Amygdala (tissue), 56 donors: ENCODE measurements at regions not wholly inside any gene's neighbourhood (a gene's known extent, or its start where the extent isn't known, plus 50 kb on each side); places are given as distances from the start of the nearest gene placed in this dataset.
"Not testable (repeated sequence)": the region's sequence is repeated elsewhere in the genome, so short reads cannot be mapped to it uniquely, and the experiment has no call there.

ENCODE experiments used
- DNase-seq, 56 donors: peaks; one replicate each; lab custom pipeline; 2025; lab: John Stamatoyannopoulos, UW

DNA sequence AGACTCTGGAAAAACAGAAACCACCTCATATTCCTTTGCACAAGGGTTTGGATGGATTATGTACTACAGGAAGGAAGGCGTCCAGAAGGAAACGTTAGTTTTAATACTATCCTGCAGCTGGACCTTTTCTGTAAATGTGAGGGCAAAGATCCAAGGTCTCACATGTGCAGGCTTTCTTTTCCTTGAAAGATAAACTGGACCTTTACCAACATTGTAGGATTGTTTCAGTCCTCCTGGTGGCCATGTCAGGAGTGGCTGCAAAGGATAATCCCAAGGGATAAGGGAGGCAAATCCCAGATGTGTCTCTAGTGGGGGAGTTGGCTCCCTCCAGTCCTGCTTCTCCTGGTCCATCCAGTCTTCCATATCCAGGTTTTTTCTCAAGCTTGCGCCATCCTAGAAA is 397.5 kb downstream of the HTR1A start:
- DNase-seq: no peak

DNA sequence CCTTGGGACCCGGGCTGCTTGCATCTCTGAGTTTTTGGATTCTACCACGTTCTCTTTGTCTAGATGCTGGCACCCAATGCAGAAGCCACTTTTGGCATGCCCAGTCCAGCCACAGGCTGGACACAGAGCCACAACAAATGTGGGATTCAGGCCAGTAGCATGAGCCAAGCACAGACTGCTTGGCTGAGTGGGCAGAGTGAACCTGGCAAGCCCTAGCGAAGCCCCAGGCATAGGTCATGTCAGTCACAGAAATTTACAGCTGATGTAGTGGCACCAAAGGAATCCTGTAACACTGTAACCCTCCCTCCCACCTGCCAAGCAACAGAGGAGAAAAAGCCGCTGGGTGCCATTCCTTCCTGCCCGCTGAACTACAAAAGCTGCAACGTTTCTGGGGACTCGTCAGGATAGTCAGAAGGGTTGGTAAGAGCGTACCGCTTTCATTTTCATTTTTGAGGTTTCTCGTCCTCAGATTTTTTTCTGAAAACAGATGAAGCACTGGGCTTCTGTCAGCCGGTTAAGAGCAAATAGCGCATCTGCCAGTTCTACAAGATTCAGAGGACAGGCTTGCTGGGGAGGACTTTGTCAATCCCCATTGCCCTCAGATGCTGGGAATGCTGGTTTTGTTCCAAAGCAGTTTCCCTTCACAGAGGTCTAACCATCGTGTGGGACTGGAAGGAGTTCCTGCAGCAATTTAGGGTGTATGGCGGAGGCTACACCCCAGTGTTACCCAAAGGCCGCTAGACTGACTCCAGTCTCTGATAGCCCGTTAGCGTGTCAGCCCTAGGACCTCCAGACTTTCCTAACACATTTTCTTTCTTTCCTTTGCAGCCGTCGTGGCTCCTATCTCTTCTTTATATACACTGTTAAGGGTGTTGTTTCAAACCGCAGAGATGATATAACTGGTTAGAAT is 399.0 kb downstream of the HTR1A start:
- no peak for DNase-seq

DNA sequence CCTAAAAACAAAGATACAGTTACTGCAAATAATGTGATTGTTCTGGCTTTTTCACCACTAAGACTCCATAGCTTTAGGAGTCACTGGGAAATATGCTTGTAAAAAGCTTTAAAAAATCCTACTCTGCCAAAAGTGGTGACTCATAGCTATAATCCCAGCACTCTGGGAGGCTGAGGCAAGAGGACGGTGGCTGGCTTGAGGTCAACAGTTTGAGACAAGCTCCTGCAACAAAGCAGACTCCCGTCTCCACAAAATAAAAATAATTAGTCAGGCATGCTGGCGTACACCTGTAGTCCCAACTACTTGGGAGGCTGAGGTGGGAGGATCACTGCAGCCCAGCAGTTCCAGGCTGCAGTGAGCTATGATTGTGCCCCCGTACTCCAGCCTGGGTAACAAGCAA is 406.4 kb downstream of the HTR1A start:
- DNase-seq: no peak

DNA sequence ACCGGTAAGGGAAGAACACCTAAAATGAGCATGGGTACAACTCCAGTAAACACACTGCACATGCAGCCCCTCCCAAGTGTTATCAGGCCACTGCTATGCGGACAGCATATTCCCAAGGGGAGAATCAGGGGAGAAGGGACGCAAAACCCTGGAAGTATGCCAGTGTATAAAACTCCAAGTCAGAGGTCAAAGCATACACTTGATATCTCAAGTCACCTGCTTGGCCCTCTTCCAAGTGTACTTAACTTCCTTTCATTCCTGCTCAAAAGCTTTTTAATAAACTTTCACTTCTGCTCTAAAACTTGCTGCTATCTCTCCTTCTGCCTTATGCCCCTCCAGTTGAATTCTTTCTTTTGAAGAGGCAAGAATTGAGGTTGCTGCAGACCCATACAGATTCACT is 408.1 kb downstream of the HTR1A start:
- DNase-seq: no peak

DNA sequence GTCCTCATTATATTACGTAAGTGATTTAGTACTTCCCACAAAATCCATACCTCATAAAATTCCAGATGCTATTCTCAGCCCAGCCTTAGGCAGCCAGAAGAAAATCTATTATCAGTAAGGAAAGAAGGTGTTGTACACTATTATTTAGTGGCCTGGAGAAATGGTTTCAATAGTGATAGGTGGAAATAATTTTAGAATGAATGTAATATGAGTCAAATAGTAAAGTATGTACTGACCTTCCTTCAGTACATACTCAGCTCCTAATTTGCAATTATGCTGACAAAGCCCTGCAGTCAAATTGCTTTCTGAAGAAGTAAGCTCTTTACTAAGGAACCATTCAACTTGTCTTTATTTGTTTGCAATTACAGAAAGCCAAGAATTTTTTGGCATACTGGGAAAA is 409.2 kb downstream of the HTR1A start:
- DNase-seq: no peak

DNA sequence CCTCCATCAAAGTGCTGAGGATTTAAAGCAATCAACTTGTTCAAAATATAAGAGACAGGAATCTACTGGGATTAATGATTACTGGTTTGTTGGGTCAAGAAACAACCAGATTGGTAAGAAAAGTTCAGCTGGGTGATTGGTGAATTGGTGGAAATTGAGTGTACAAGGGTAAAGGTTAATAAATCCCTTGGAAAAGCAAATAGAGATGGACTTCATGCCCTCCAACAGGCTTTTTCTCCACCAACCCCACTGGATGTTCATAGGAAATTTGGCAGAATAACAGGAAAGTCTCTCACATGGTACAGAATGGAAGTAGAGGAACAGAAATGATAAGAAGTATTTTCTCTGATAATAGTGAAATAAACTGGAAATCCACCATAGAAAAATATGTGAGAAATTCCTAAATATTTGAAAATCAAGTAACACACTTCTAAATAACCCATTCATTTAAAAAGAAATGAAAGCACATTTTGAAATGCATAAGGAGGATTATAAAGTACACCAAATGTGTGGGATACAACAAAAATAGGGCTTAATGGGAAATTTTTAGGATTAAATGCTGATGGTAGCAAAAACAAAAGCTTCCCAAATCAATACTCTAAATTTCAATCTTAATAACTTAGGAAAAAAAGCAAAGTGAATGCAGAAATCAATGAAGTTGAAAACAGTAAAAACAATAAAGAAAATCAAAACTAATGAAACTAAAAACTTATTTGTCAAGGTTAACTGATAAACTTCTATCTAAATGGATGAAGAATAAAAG is 426.2 kb downstream of the HTR1A start:
- DNase-seq: no peak

DNA sequence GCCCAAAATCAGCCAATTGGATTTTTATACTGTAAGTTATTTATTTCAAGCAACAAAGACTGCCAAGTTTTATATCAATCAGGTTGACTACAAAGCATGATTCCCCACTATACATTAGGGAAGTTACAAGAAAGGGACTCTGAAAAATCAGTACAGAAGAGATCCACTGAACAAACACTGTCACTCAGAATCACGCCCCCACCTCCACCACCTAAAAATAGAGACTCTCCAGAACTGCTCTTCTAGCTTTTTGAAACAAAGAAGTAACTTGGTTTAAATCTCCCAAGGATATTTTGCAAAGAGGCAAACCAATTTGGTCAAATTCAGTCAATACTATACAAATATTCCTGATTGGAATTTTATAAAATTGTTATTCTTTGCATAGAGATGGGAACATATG is 438.0 kb downstream of the HTR1A start:
- DNase-seq: no peak

DNA sequence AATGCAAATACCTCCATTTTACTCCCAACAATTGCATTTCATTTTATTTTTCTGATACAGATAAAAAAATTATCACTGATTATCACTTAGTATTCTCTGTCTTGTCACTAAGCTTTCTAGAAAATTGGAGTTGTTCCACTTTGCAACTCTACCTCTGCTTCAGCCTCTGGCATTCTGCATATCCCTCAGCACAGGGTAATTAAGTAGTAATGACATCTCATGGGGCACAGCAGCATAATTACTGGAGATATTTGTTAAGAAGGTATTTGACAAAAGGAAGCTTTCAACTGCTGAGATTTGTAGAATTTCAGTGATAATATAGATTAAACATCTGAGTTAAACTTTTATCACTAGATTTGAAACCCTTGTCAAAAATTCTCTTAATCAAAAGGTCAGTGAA is 446.2 kb downstream of the HTR1A start:
- DNase-seq: no peak

DNA sequence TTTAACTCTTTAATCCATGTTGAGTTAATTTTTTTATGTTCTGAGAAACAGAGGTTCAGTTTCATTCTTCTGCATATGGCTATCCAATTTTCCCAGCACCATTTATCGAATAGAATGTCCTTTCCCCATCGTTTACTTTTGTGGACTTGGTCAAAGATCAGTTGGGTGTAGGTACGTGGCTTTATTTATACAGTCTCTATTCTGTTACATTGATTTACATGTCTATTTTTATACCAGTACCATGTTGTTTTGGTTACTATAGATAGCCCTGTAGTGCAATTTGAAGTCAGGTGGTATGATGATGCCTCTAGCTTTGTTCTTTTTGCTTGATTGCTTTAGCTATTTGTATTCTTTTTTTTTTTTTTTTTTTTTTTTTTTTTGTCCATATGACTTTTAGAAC is 462.0 kb downstream of the HTR1A start:
- DNase-seq: no peak

DNA sequence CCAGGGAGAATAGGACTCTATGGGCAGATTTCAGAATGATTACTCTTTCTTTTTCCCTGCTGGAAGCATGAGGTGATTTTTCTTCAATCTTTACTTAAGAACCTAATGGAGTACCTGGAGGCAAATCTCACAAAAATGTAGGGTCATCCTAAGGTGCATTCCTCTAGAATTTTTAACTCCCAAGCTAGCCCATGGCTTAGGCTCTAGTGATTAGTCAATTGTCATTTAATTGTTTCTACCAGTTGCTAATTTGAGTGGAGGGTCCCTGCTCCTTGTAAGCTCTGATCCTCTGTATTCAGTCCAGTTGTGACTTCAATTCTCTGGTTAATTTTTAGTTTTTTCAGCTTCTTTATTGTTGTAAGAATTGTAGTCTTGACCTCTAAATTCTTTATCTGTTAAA is 467.0 kb downstream of the HTR1A start:
- no peak for DNase-seq

DNA sequence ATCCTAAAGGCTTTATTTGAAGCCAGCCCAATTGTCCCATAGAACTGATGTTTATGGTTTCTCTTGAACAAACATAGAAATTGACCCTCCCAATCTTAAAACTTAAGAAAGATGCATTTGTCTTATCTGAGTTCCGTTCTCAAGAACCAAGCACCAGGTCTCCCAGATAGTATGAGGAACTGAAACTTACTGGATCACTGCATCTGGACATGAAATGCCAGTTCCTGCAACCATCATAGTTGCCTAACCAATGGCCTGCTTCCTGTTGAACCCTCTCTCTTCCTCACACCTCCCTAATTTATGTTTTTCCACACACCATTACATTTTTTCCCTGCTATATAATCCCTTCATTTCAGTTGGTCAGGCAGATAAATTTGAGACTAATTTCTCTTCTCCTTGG is 478.9 kb downstream of the HTR1A start:
- DNase-seq: no peak

DNA sequence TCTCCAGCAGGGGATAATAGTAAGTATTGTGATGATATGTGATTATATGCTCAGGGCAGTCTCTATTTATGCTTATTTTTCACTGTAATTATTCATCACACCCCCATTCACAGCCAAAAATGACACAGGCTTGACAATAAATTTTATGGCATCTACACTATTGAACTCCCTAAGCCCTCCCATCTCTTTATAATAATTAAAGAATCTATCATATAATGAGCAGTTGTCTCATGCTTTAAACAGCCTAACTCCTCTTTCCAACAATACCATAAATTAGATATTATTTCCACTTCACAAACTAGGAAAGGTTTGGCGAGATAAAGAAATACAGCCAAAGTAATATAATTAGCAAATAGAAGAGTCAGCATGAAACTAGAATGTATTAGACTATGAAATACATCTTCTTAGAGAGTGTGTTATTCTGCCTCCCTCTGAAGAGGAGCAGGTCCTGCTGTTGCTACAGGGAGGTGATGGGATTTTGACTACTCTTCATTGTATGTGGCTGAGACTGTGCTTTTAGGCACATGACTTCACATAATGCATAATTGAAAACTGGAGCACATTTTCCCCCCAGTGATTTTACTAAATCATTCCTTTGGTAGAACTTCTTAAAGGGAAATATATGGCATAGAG is 488.8 kb downstream of the HTR1A start:
- DNase-seq: no peak

DNA sequence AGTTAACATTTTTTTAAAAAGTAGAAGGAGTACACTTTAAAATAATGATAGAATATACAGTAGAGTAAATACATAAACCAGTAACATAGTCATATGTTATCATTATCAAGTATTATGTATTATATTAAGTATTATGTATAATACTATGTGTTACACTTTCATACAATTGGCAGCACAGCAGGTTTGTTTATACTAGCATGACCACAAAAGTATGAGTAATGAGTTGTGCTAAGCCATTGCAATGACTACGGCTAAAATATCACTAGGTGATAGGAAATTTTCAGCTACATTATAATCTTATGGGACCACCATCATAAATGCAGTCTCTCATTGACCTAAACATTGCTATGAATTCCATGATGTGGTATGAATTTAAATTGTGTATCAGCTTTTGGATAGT is 506.0 kb downstream of the HTR1A start:
- no peak for DNase-seq

DNA sequence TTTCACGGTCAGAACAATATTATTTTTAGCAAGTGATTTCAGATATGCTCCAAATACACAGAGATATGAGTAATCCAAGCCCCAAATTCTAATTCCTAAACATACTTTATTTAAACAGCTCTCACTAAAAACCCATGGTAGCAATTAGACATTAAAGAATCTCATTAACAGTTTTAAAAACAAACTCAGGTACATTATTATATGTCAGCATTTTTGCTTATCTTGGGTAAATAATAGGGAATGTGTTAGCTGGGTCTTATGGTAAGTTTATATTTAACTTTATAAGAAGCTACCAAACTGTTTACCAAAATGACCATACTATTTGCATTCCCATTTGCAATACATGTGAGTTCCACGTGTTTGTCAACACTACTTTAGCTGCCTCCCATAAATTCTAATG is 511.1 kb downstream of the HTR1A start:
- no peak for DNase-seq

DNA sequence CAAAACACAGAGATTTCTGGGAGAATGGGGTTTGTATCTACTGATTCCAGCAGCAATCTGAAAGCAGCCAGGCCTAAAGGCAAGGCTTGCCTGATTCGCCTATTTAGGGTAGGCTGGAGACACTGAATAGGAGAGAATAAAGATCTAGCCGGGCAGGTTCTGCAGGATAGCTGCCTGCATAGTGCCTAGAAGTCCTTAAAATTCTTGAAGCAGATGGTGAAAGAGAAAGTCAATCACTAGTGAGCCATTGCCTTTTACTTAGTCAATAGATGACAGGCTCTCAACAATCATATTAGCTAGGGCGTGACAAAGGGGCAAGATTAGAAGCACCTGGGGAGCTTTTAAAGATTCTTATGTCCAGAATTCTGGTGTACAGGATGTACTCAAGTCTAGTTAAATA is 522.7 kb downstream of the HTR1A start:
- DNase-seq: no peak

DNA sequence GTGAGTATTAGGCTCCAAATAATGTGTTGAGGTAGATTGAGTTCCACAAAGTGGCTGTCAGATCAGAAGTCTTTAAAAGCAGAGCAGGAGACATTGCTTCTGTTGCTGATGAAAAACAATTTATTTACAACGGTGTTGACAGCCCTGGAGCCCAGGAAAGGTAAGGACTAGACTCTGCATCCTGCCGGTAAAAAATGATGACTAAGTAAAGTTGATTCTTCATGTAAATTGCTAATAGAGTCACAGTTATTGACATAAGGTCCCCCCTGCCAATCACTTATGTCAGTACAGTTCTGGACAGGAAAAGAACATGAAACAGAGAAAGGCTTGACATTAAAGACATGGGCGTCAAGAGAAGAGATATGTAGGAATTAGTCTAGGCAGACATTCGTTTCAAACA is 552.5 kb downstream of the HTR1A start:
- no peak for DNase-seq

DNA sequence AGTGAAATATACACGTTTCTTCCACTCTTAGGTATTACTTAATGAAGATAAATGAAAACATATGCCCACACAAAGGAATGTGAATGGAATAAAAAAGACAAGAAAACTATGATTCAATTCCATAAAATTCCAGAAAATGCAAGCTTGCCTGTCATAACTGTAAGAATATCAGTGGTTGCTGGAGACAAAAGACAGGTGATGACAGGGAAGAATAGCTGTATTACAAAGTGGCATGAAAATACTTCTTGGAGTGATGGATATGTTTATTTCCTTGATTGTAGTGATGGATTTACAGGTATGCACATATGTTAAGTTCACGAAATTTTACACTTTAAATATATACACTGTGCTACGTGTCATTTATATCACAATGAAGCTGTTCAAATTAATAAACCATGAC is 553.3 kb downstream of the HTR1A start:
- no peak for DNase-seq

DNA sequence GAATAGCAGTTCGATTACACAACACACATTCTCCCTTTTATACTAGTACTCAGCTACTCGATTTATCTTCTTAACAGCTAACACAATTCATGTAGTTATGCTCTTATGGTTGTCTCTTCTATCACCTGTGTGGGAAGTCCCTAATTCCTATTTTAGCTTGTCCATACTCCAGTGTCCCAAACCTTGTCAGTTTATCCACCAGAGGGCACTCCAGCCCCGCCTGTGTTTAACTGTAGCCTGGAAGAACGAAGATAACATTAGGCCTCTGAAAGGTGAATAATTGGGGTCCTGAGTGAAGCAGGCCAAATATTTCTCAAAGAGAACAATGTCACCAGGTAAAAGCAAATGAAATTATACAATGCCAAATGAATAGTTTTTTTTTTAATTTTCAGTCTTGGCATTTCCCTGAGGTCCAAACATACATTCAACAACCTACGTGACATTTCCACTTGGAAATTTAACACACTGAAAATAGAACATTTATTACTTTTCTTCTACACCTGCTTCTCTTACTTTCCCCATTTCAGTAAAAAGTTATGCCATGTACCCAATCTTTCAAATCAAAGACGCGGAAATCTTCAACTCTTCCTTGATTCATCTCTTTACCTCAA is 560.7 kb downstream of the HTR1A start:
- DNase-seq: peak in 40 of 56 donors; percentile 0 to 68 (median 14)

DNA sequence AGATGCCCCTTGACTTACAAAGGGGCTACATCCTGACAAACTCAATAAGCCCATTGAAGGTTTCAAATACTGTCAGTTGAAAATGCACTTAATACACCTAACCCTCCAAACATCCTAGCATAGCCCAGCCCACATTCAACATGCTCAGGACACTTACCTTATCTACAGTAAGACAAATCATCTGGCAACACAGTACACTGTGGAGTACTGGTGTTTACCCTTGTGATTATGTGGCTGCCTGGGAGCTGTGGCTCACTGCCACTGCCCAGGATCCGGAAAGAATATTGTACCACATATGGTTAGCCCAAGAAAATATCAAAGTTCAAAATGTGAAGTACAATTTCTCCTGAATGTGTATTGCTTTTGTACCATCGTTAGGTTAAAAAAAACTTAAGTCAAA is 562.2 kb downstream of the HTR1A start:
- no peak for DNase-seq

DNA sequence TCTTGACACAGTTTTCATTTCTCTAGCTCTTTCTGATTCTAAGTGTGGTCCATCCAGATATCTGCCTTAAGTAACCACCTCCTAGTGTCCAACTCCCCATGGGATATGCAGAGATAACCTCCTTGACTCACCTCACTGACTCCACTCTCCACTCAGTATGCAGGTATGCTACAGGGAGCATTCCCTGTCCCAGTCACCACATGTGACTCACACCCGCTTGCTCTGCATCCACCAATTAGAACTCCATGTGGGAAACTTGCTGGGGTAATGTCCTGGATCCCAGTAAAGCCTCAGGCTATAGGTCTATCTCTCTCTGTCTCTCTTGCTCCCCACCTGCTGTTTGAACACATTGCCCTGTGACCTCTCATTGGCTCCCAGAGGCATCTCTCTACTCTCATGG is 563.9 kb downstream of the HTR1A start:
- no peak for DNase-seq

DNA sequence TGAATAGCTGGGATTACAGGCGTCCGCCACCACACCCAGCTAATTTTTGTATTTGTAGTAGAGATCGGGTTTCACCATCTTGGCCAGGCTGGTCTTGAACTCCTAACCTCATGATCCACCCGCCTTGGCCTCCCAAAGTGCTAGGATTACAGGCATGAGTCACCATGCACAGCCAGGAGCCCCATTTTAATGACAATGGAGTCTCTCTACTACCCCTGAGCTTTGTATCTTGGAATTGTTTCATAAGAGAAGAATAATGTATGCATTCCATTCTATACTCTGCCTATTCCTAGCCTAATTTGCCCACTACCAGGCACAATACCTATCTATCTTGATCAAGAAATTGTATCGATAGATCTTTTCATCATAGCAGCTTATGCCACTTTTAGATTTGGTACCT is 574.1 kb downstream of the HTR1A start:
- not testable (repeated sequence) for DNase-seq
